DND-41 (cell line): ENCODE measurements at regions not wholly inside any gene's neighbourhood (a gene's known extent, or its start where the extent isn't known, plus 50 kb on each side); places are given as distances from the start of the nearest gene placed in this dataset.

Source experiments
- EZH2 ChIP-seq: IDR thresholded peaks from 3 replicates; pipeline ENCODE4 v1.6.1; 2012; ENCODE audit warnings: borderline replicate concordance, low read depth, mild to moderate bottlenecking, moderate library complexity, low read length, inconsistent platforms; ENCODE audit not compliant: severe bottlenecking
- TF ChIP-seq, protein P1 (sequence below): IDR thresholded peaks from 2 replicates; pipeline ENCODE4 v1.5.1; 2012; ENCODE audit warnings: borderline replicate concordance, low read length, moderate library complexity, mild to moderate bottlenecking; ENCODE audit not compliant: poor library complexity, severe bottlenecking; ENCODE audit errors: extremely low read depth

DNA sequence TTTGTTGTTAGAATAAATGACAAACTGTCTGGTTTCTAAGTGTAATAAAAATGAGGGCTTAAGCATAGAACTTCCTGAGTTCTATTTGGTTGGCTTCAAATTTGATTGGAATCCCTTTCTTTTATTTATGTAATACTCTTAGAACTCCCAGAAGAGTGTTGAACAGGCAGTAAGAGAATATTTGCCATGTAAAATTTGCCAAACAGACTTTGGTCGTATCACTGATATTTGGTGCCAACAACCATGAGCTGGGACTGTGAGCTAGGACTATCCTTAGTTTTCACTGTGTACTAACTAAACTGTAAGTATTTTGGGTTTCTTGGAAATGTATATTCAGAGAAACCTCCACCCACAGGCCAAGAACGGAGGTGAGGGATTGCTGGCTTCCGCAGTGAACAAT, 971.2 kb upstream of the SOX9 start:
- no peak for TF ChIP-seq EZH2
- TF ChIP-seq, protein P1, sequence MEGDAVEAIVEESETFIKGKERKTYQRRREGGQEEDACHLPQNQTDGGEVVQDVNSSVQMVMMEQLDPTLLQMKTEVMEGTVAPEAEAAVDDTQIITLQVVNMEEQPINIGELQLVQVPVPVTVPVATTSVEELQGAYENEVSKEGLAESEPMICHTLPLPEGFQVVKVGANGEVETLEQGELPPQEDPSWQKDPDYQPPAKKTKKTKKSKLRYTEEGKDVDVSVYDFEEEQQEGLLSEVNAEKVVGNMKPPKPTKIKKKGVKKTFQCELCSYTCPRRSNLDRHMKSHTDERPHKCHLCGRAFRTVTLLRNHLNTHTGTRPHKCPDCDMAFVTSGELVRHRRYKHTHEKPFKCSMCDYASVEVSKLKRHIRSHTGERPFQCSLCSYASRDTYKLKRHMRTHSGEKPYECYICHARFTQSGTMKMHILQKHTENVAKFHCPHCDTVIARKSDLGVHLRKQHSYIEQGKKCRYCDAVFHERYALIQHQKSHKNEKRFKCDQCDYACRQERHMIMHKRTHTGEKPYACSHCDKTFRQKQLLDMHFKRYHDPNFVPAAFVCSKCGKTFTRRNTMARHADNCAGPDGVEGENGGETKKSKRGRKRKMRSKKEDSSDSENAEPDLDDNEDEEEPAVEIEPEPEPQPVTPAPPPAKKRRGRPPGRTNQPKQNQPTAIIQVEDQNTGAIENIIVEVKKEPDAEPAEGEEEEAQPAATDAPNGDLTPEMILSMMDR = no peak
